GM10248 (cell line): ENCODE measurements at regions not wholly inside any gene's neighbourhood (a gene's known extent, or its start where the extent isn't known, plus 50 kb on each side); places are given as distances from the start of the nearest gene placed in this dataset.
"Not testable (repeated sequence)": the region's sequence is repeated elsewhere in the genome, so short reads cannot be mapped to it uniquely, and the experiment has no call there.

Source experiments
- CTCF ChIA-PET: fragments of 300-600 bp; sonication (Branson Sonifier 250); formaldehyde crosslinking; extraction: SDS; loops from one replicate; lab custom pipeline; 2021; ENCODE audit warnings: antibody characterized with exemption; lab: Yijun Ruan, JAX
- POLR2A ChIA-PET: fragments of 350-650 bp; sonication (Branson Sonifier 250); formaldehyde crosslinking; extraction: SDS; loops from one replicate; lab custom pipeline; 2020; ENCODE audit warnings: antibody characterized with exemption; lab: Yijun Ruan, JAX
- DNase-seq: peaks from one replicate; pipeline ENCODE4 v3.0.0; 2012; ENCODE audit errors: extremely low spot score
- CTCF ChIP-seq: IDR thresholded peaks from 2 replicates; pipeline ENCODE4 v1.5.1; 2012; ENCODE audit warnings: mild to moderate bottlenecking, low read depth; ENCODE audit errors: extremely low read depth, missing control alignments, control extremely low read depth

DNA sequence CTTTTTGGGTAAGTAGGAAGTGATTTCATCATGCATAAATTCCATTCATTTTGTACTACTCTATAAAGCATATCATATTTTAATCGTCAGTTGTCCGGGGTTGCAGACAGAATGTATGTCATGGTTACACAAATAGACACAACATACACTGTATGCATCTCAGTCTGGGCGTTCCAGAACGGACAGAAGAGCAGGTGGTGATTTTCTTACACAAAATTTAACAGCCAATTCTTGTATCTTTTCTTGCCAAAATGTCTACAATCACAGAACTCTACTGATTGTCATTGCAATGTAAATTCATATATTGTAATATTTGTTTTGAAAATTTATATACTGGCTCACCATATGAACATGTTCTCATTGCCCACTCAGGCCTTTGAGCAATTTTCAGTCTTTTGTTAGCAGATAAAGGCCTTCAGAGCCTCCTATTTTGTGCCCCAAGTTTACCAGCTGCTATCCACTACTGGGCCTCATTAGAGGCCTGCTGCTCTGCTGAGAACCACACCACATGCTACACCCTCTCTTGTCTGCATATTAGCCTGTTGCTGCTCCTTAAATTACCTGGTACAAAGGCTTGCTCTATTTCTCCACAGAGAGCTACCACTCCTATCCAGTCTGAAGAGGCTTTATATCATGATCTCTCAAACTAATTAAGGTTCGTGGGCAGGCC, 61.5 kb downstream of the PRDM13 start:
- POLR2A ChIA-PET, result no interaction called here
- TF ChIP-seq CTCF, result no peak
- CTCF ChIA-PET, result no interaction called here
- DNase-seq, result no peak

GRCh38 chr6:99689916-99690685, 83.5 kb downstream of the PRDM13 start:
- POLR2A ChIA-PET, result no interaction called here
- CTCF ChIA-PET, result interaction anchor here (0.9 to 1.7 kb wide), 2 partner anchors 11 to 359 kb away, joined by 3 read pairs; no protein-coding TSS in a partner anchor
- TF ChIP-seq CTCF, result no peak
- no peak for DNase-seq

- CTCF ChIA-PET, POLR2A ChIA-PET: not testable (repeated sequence)
Measured at GRCh38 chr6:99702287-99702686, 95.7 kb downstream of the PRDM13 start.

DNA sequence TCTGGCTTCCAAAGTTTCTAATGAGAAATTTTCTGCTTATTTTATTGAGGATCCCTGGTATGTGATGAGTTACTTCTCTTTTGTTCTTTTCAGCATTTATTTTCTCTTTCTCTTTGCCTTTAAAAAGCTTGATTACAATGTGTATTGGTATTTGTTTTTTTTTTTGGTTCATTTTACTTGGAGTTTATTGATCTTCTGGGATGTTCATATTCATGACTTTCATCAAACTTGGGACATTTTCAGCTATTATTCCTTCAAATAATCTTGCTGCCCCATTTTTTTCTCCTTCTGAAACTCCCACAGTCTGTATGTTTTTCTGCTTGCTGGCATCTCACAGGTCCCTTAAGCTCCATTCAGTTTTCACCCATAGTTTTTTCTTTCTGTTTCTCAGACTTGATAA, 102.4 kb downstream of the PRDM13 start:
- ChIA-PET CTCF (interaction anchor here (1.1 to 1.5 kb wide), 6 partner anchors 8 to 379 kb away, joined by 3 to 5 read pairs (median 4); no protein-coding TSS in a partner anchor), POLR2A (no interaction called here)
- DNase-seq, result no peak
- TF ChIP-seq CTCF, result no peak

More at GRCh38 chr6:99702287-99702686, 95.7 kb downstream of the PRDM13 start:
- not testable (repeated sequence) for DNase-seq

GRCh38 chr6:99711302-99711701, 104.7 kb downstream of the PRDM13 start:
- ChIA-PET CTCF (no interaction called here), POLR2A (no interaction called here)
- no peak for TF ChIP-seq CTCF
- DNase-seq, result no peak

GRCh38 chr6:99711925-99712324, 105.3 kb downstream of the PRDM13 start:
- ChIA-PET CTCF (interaction anchor here (0.6 kb wide), 1 partner anchor 237 kb away, joined by 3 read pairs; no protein-coding TSS in a partner anchor), POLR2A (no interaction called here)
- DNase-seq, result no peak

More at GRCh38 chr6:99711925-99712324, 105.3 kb downstream of the PRDM13 start:
- TF ChIP-seq CTCF, result no peak
